Keratinocyte (primary cell): ENCODE measurements at regions not wholly inside any gene's neighbourhood (a gene's known extent, or its start where the extent isn't known, plus 50 kb on each side); places are given as distances from the start of the nearest gene placed in this dataset.

Experiments
- DNase-seq: peaks from one replicate; pipeline ENCODE4 v3.0.0-alpha.2; 2011; ENCODE audit warnings: low read depth, missing footprints, low spot score
- FAIRE-seq: peaks from 2 replicates; lab custom pipeline; 2011; peaks lifted over from hg19 to GRCh38; lab: Jason Lieb, UNC
- H2AFZ ChIP-seq: 2 replicates; pipeline ENCODE4 v1.6.0; 2012; ENCODE audit warnings: low read length, control low read depth, inconsistent platforms; ENCODE audit not compliant: control insufficient read depth
- H3K27ac ChIP-seq: 2 replicates; pipeline ENCODE4 v1.5.1; 2011; ENCODE audit warnings: low read length; ENCODE audit not compliant: control insufficient read depth, insufficient read depth
- H3K27me3 ChIP-seq: 3 replicates; pipeline ENCODE4 v1.6.0; 2011; ENCODE audit warnings: low read length; ENCODE audit not compliant: control insufficient read depth, insufficient read depth; ENCODE audit errors: extremely low read depth
- H3K36me3 ChIP-seq, 2 experiments: 2 replicates in 1 of 2; 3 replicates in 1 of 2; pipeline ENCODE4 v1.5.1; 2011; ENCODE audit warnings: low read length in 2 of 2, mild to moderate bottlenecking in 1 of 2; ENCODE audit not compliant: control insufficient read depth in 2 of 2, insufficient read depth in 2 of 2; ENCODE audit errors: extremely low read depth in 1 of 2
- H3K4me1 ChIP-seq: 3 replicates; pipeline ENCODE4 v1.5.1; 2011; ENCODE audit warnings: low read length; ENCODE audit not compliant: control insufficient read depth, insufficient read depth; ENCODE audit errors: extremely low read depth
- H3K4me2 ChIP-seq: 3 replicates; pipeline ENCODE4 v1.6.0; 2011; ENCODE audit warnings: low read depth, low read length; ENCODE audit not compliant: control insufficient read depth, insufficient read depth; ENCODE audit errors: extremely low read depth
- H3K4me3 ChIP-seq, 3 experiments: fragments of 200-600 bp in 1 of 3; sonication (generic) in 1 of 3; 2 replicates in 2 of 3; 3 replicates in 1 of 3; pipeline ENCODE4 v1.5.1; 2011 to 2016; ENCODE audit warnings: low read length in 3 of 3, mild to moderate bottlenecking in 3 of 3, control low read depth in 2 of 3, inconsistent platforms in 1 of 3, low read depth in 1 of 3, mixed read lengths in 1 of 3, mixed run types in 1 of 3, moderate library complexity in 1 of 3; ENCODE audit not compliant: control insufficient read depth in 2 of 3, insufficient read depth in 2 of 3; ENCODE audit errors: extremely low read depth in 1 of 3
- H3K79me2 ChIP-seq: 2 replicates; pipeline ENCODE4 v1.6.0; 2012; ENCODE audit warnings: low read length; ENCODE audit not compliant: control insufficient read depth, insufficient read depth
- H3K9ac ChIP-seq: 3 replicates; pipeline ENCODE4 v1.6.0; 2011; ENCODE audit warnings: low read length; ENCODE audit not compliant: control insufficient read depth, insufficient read depth; ENCODE audit errors: extremely low read depth
- H3K9me1 ChIP-seq: 3 replicates; pipeline ENCODE4 v1.6.0; 2011; ENCODE audit warnings: low read length; ENCODE audit not compliant: control insufficient read depth, insufficient read depth; ENCODE audit errors: extremely low read depth
- H3K9me3 ChIP-seq: 2 replicates; pipeline ENCODE4 v1.5.1; 2012; ENCODE audit warnings: low read depth, low read length; ENCODE audit not compliant: control insufficient read depth
- H4K20me1 ChIP-seq: 3 replicates; pipeline ENCODE4 v1.6.0; 2011; ENCODE audit warnings: low read length; ENCODE audit not compliant: control insufficient read depth, insufficient read depth; ENCODE audit errors: extremely low read depth
- CTCF ChIP-seq, 3 experiments: IDR thresholded peaks in 1 of 3; conservative IDR thresholded peaks in 1 of 3; optimal IDR thresholded peaks in 1 of 3; 2 replicates in 2 of 3; 3 replicates in 1 of 3; pipeline versions ENCODE3 to v1.5.1; 2011; ENCODE audit warnings: low read length in 3 of 3, mild to moderate bottlenecking in 3 of 3, moderate library complexity in 2 of 3, control low read depth in 1 of 3, inconsistent platforms in 1 of 3; ENCODE audit not compliant: insufficient read depth in 2 of 3; ENCODE audit errors: extremely low read depth in 1 of 3
- EZH2 ChIP-seq: IDR thresholded peaks from one replicate; pipeline ENCODE4 v1.6.1; 2012; ENCODE audit warnings: inconsistent platforms, mild to moderate bottlenecking, low read length, moderate library complexity
- dilution Hi-C: fragments of 300-500 bp; cut with MboI; formaldehyde crosslinking; loops from one replicate; pipeline ENCODE4 v1.7.0; 2020; ENCODE audit warnings: low sequenced_read_pairs; ENCODE audit not compliant: extremely low pct_ligation_motif_present

GRCh38 chr4:35943606-35944005 is 300.7 kb downstream of the ARAP2 start:
- H3K79me2 ChIP-seq: no peaks in the 10 kb centered on the region
- no peaks in the 10 kb centered on the region for H4K20me1 ChIP-seq
- FAIRE-seq (no peak), DNase-seq (no peak)
- H3K9me3 ChIP-seq: no peaks in the 10 kb centered on the region
- H3K4me1 ChIP-seq: no peaks in the 10 kb centered on the region
- no peaks in the 10 kb centered on the region for H3K36me3 ChIP-seq
- no peak overlapping the region for H2AFZ ChIP-seq
- no peaks in the 10 kb centered on the region for H3K27me3 ChIP-seq
- no peak overlapping the region for H3K4me2 ChIP-seq
- no peaks in the 10 kb centered on the region for H3K9me1 ChIP-seq
- dilution Hi-C loops: no loop called here
- no peak overlapping the region for H3K9ac ChIP-seq
- H3K27ac ChIP-seq: no peak overlapping the region
- no peak for TF ChIP-seq EZH2
- TF ChIP-seq CTCF (optimal IDR thresholded peaks at IDR 0.05 in 1 of 3, IDR thresholded peaks at IDR 0.05 in 1 of 3, conservative IDR thresholded peaks at IDR 0.05 in 1 of 3; ENCODE audit: extremely low read depth in 1 of 3, insufficient read depth in 2 of 3, low read length in 3 of 3): no peak
- no peak overlapping the region for H3K4me3 ChIP-seq

DNA sequence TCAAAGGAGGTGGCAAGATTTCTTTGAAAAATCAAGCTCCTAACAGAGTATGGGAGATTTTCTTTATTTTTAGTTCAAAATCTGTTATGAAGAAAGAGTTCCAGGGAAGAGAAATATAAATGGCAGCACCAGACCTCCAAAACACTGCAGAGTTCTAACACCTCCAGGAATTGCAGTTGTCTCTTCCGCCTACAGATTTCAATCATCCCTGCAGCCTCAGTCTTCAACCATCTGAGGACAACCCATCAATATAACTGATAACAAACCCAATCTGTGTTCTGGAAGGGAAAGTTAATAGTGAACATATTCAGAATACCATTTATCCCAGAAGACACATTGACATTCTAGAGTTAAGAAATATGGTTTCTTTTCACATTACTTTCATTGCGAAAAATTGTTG is 296.1 kb downstream of the ARAP2 start:
- H3K4me1 ChIP-seq: no peaks in the 10 kb centered on the region
- FAIRE-seq: no peak
- dilution Hi-C loops: no loop called here

More for the DNA sequence above, 296.1 kb downstream of the ARAP2 start:
- Histone ChIP-seq H3K27ac (no peak overlapping the region), H2AFZ (no peak overlapping the region), H3K4me3 (no peak overlapping the region), H3K9ac (no peak overlapping the region), H3K9me1 (no peaks in the 10 kb centered on the region), H3K79me2 (no peaks in the 10 kb centered on the region), H4K20me1 (no peaks in the 10 kb centered on the region), H3K4me2 (no peak overlapping the region), H3K36me3 (no peaks in the 10 kb centered on the region), H3K27me3 (no peaks in the 10 kb centered on the region), H3K9me3 (no peaks in the 10 kb centered on the region)
- no peak for TF ChIP-seq CTCF (optimal IDR thresholded peaks at IDR 0.05 in 1 of 3, IDR thresholded peaks at IDR 0.05 in 1 of 3, conservative IDR thresholded peaks at IDR 0.05 in 1 of 3; ENCODE audit: extremely low read depth in 1 of 3, insufficient read depth in 2 of 3, low read length in 3 of 3)
- TF ChIP-seq EZH2: no peak
- no peak for DNase-seq
